Coronary artery (tissue), 2 donors: ENCODE measurements at regions not wholly inside any gene's neighbourhood (a gene's known extent, or its start where the extent isn't known, plus 50 kb on each side); places are given as distances from the start of the nearest gene placed in this dataset.

ENCODE experiments used
- DNase-seq: peaks from one replicate; pipeline ENCODE4 v3.0.0-alpha.2; 2017; ENCODE audit warnings: low spot score
- H3K27ac ChIP-seq, 2 donors: fragments of 200-600 bp; sonication (generic); one replicate each; pipeline ENCODE4 v1.5.1; 2016 to 2019
- H3K4me3 ChIP-seq: fragments of 200-600 bp; sonication (generic); 2 replicates; pipeline ENCODE4 v1.5.1; 2016; ENCODE audit warnings: mild to moderate bottlenecking, moderate library complexity
- CTCF ChIP-seq: fragments of 200-600 bp; sonication (generic); IDR thresholded peaks from one replicate; pipeline ENCODE4 v1.5.1; 2019; ENCODE audit warnings: antibody characterized with exemption

GRCh38 chr5:68551436-68551835 lies 335.9 kb downstream of the PIK3R1 start:
- no peak for TF ChIP-seq CTCF
- DNase-seq: no peak
- H3K27ac ChIP-seq: no peak overlapping the region

DNA sequence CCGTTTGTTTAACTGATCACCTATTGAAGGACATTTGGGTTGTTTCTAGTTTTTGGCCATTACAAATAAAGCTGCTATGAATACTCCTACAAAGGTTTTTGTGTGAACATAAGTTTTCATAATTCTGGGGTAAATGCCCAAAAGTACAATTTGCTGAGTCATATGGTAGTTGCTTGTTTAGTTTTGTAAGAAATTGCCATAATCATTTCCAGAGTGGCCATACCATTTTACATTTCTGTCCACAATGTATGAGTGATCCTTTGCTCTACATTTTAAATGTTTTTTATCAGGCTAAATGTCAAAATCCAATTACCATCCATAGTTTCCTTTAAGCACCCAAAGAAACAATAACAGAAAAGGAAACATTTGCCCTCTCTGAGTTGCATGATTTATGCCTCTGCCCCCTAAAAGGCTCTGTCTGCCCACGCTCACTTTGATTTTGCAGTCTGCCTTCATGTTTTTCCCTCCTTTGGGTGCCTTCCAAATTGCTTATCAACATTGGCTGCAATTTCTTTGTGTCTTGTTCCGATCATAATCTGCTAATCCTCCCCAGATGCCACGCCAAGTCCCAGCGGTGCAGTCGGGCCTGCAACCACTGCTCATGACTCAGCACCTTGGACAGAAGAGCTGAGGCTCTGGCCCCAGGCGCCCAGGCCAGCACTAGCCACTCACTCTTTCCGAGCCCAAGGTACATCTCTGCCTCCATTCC lies 339.2 kb downstream of the PIK3R1 start:
- peak overlapping the region in 1 of 2 donors; percentile 50 for H3K27ac ChIP-seq
- no peak for DNase-seq
- no peak overlapping the region for H3K4me3 ChIP-seq
- no peak for TF ChIP-seq CTCF

More at GRCh38 chr5:68551436-68551835, 335.9 kb downstream of the PIK3R1 start:
- no peak overlapping the region for H3K4me3 ChIP-seq

GRCh38 chr5:68555907-68556681 lies 340.5 kb downstream of the PIK3R1 start:
- DNase-seq: no peak
- no peak overlapping the region for H3K27ac ChIP-seq
- H3K4me3 ChIP-seq: no peak overlapping the region
- no peak for TF ChIP-seq CTCF

DNA sequence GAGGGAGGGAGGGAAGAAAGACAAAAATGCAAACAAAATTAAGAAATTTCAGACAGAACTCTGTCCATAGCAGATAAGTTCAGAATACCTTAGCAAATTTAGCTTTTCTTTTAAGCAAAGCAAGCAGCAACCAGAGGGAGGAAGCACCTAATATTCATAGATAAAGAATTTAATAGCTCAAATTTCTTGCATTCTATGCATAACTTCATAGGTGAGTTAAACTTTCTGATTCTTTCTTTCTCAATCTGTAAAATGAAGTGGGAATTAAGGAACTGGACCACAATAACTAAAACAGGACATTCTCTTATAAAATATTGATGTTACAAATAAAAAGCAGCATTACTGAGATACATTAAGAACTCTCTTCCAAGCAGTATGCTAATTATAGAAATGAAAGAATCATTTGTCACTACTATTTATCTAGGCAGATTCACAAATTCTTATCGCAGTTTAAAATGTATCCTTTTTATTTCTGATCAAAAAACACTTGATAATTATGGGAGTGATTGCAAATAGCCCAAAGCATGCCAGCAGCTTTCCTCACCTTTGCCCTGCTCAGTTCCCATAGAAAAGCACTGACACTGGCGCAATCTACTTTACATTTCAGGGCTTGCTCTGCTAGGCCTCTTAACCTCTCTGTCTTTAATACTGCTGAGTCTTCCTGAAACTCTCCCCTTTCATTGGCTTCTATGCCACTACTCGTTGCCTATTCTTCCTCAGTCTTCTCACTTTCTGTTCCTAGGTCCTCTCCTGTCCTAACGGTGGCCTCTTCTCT lies 341.8 kb downstream of the PIK3R1 start:
- no peak overlapping the region for H3K4me3 ChIP-seq
- DNase-seq: no peak
- no peak overlapping the region for H3K27ac ChIP-seq
- TF ChIP-seq CTCF: no peak

- no peak overlapping the region for H3K4me3 ChIP-seq
- H3K27ac ChIP-seq: no peak overlapping the region
- no peak for DNase-seq
- TF ChIP-seq CTCF: no peak
These were observed 346.8 kb downstream of the PIK3R1 start for GRCh38 chr5:68562308-68562707.

- H3K27ac ChIP-seq: no peak overlapping the region
- DNase-seq: no peak
- no peak overlapping the region for H3K4me3 ChIP-seq
- TF ChIP-seq CTCF: no peak
These were observed 349.9 kb downstream of the PIK3R1 start for GRCh38 chr5:68565427-68565826.
